Inferior parietal cortex (tissue), 1 donor: ENCODE measurements at regions not wholly inside any gene's neighbourhood (a gene's known extent, or its start where the extent isn't known, plus 50 kb on each side); places are given as distances from the start of the nearest gene placed in this dataset.
"Not testable (repeated sequence)": the region's sequence is repeated elsewhere in the genome, so short reads cannot be mapped to it uniquely, and the experiment has no call there.

Source experiments
- DNase-seq: peaks from one replicate; pipeline ENCODE4 v3.0.0-alpha.2; 2016; ENCODE audit errors: extremely low spot score

- no peak for DNase-seq
These were observed 201.5 kb downstream of the TM9SF2 start for GRCh38 chr13:99702687-99703319.

- DNase-seq, result no peak
These were observed 199.2 kb downstream of the TM9SF2 start for GRCh38 chr13:99700468-99700867.

DNA sequence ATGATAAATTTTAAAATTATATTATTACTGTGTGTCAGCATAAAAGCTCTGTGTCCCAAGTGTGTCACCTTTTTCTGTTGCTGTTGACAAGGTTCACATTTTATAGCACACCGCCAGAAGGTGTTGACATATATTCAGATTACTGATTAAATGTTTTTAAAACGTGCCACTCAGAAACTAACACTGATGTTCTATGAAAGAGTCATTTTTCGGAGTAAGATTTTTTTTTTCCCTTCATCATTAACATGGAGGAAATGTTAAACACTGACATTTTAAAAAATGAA is 197.5 kb downstream of the TM9SF2 start:
- DNase-seq, result no peak

GRCh38 chr13:99698010-99698815 is 196.9 kb downstream of the TM9SF2 start:
- DNase-seq, result no peak

GRCh38 chr13:99695857-99696256 is 194.6 kb downstream of the TM9SF2 start:
- DNase-seq, result no peak

- no peak for DNase-seq
These were observed 192.8 kb downstream of the TM9SF2 start for GRCh38 chr13:99693852-99694611.

DNA sequence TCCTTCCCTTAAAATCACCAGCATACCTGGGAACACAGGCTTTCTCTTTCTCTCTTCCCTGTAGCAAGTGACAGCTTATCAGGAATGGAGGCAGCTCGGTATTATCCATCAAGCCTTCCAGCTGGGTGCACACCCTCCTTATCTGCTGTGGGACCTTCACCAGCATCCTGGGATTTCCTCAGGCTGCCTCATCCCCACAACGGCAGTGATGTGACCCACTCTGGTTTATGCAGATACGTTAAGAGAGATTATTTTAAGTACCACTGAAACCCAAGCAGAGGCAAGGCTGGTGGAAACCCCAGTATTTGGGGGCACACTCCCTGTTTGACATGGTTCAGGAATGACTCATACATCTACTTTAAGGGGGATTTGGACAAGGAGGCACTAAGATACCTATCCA is 192.1 kb downstream of the TM9SF2 start:
- DNase-seq, result no peak

- DNase-seq, result no peak
These were observed 191.6 kb downstream of the TM9SF2 start for GRCh38 chr13:99692854-99693253.

DNA sequence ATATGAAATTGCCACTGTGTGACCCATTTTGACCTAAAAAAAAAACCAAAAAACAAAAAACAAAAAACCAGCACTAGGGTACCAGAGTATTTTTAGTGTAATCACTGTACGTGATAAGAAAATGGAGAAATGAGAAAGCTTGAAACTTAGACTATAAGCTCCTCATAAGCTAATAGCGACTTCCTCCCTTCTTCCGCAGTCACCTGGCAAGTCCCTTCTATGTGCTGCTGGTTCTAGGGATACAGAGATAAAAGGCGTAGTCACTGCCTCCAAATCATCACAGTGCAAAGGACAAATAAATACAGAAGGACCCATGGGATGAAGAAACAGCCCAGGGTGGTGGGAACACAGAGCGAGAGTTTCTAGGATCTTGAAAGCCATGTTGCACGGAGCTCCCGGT is 190.3 kb downstream of the TM9SF2 start:
- no peak for DNase-seq

- DNase-seq, result no peak
These were observed 189.3 kb downstream of the TM9SF2 start for GRCh38 chr13:99690426-99691174.

DNA sequence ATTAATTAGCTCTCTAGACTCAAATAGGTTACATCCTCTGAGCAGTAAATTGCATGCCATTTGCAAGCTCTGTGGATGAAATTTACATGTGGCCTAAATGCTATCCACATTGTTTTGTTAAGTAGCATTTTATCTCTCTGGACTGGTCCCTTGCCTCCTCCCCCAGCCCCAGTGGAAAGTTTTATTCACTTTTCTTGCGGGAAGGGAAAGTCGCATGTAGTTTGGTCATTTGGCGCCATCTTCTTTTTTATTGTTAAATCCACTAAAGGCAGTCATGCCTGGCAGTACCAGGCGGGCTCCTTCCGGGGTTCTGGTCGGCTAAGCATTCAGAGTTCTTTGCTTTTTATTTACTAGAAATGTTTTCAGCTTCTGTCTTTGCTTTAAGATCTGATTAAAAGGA is 188.7 kb downstream of the TM9SF2 start:
- no peak for DNase-seq

GRCh38 chr13:99688776-99689175 is 187.5 kb downstream of the TM9SF2 start:
- DNase-seq, result no peak

DNA sequence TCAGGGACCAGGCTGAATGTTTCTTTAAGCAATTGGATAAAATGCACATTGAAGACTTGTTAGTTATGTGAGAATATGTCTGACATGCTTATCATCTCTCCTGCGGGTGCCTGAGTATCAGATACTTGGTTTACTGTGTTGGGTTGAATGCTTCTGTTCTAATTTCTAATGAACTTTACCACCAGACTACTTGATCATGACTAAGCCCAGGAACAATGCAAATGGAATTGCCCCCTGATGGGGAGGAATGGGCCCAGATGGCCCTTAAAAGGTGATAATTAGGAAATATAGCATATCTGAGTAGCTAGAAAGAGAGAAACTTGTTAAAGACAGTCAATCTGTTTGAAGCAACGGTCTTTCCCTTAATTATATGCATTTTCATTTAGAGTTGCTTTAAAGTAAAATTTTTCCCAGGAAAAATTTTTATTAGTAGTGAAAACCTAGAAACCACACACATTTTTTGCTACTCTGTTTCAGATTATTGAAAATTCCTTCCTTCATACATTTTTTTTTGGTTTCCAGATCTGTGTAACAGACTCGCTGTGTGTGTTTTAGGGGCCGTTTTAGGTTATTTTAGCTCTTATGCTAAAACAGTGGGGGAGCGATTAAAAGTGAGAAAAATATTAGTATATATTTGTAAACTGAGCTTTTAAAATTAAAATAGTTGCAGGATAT is 186.6 kb downstream of the TM9SF2 start:
- DNase-seq, result no peak

- DNase-seq, result no peak
These were observed 185.7 kb downstream of the TM9SF2 start for GRCh38 chr13:99686944-99687411.

GRCh38 chr13:99686157-99686572 is 184.9 kb downstream of the TM9SF2 start:
- no peak for DNase-seq

- no peak for DNase-seq
These were observed 180.4 kb downstream of the TM9SF2 start for GRCh38 chr13:99681695-99682094.

- no peak for DNase-seq
These were observed 176.1 kb downstream of the TM9SF2 start for GRCh38 chr13:99677116-99677951.

- DNase-seq, result no peak
These were observed 170.5 kb downstream of the TM9SF2 start for GRCh38 chr13:99671746-99672145.

GRCh38 chr13:99669096-99669495 is 167.8 kb downstream of the TM9SF2 start:
- DNase-seq, result not testable (repeated sequence)

- no peak for DNase-seq
These were observed 165.0 kb downstream of the TM9SF2 start for GRCh38 chr13:99666146-99666805.
